ENCODE measurements at regions not wholly inside any gene's neighbourhood (a gene's known extent, or its start where the extent isn't known, plus 50 kb on each side); places are given as distances from the start of the nearest gene placed in this dataset.
A peak's percentile ranks its signal among the peaks of the same experiment; 100 is the strongest.
"Not testable (repeated sequence)": the region's sequence is repeated elsewhere in the genome, so short reads cannot be mapped to it uniquely, and the experiment has no call there.

GRCh38 chr2:8509621-8510020, 172.2 kb upstream of the ID2 start:
- no peak for DNase-seq

- not testable (repeated sequence) for DNase-seq
Measured at GRCh38 chr2:8510055-8510454, 171.8 kb upstream of the ID2 start.

GRCh38 chr2:8510519-8510918, 171.3 kb upstream of the ID2 start:
- no peak for DNase-seq

GRCh38 chr2:8511868-8512612, 169.8 kb upstream of the ID2 start:
- peak; percentile 61 for DNase-seq

GRCh38 chr2:8513601-8514273, 168.1 kb upstream of the ID2 start:
- no peak for DNase-seq

- DNase-seq, result no peak
Measured at GRCh38 chr2:8514274-8514662, 167.6 kb upstream of the ID2 start.

GRCh38 chr2:8514796-8515758, 166.8 kb upstream of the ID2 start:
- DNase-seq, result peak; percentile 92

- peak; percentile 80 for DNase-seq
Measured at GRCh38 chr2:8515864-8516533, 165.9 kb upstream of the ID2 start.

- no peak for DNase-seq
Measured at GRCh38 chr2:8517850-8518498, 163.9 kb upstream of the ID2 start.

- DNase-seq, result no peak
Measured at GRCh38 chr2:8518979-8519668, 162.7 kb upstream of the ID2 start.

GRCh38 chr2:8520791-8521344, 161.0 kb upstream of the ID2 start:
- DNase-seq, result peak; percentile 93

GRCh38 chr2:8522687-8523086, 159.2 kb upstream of the ID2 start:
- DNase-seq, result peak; percentile 92

- DNase-seq, result no peak
Measured at GRCh38 chr2:8524388-8524787, 157.5 kb upstream of the ID2 start.

- DNase-seq, result no peak
Measured at GRCh38 chr2:8524823-8525222, 157.0 kb upstream of the ID2 start.

GRCh38 chr2:8525236-8525581, 156.6 kb upstream of the ID2 start:
- DNase-seq, result no peak

GRCh38 chr2:8525582-8526402, 156.1 kb upstream of the ID2 start:
- peak; percentile 100 for DNase-seq

GRCh38 chr2:8526403-8526696, 155.5 kb upstream of the ID2 start:
- no peak for DNase-seq

GRCh38 chr2:8527031-8527430, 154.8 kb upstream of the ID2 start:
- no peak for DNase-seq

GRCh38 chr2:8527676-8528075, 154.2 kb upstream of the ID2 start:
- no peak for DNase-seq

GRCh38 chr2:8528863-8529262, 153.0 kb upstream of the ID2 start:
- DNase-seq, result no peak
